Loucy (cell line): ENCODE measurements at regions not wholly inside any gene's neighbourhood (a gene's known extent, or its start where the extent isn't known, plus 50 kb on each side); places are given as distances from the start of the nearest gene placed in this dataset.

Experiments
- H2AFZ ChIP-seq: fragments of 200-600 bp; sonication (generic); 2 replicates; pipeline ENCODE4 v1.6.0; 2016; ENCODE audit warnings: antibody characterized with exemption, mild to moderate bottlenecking, low read length, moderate library complexity
- H3F3A ChIP-seq: fragments of 200-600 bp; 2 replicates; pipeline ENCODE4 v1.6.0; 2016; ENCODE audit warnings: antibody characterized with exemption, low read depth, mild to moderate bottlenecking
- H3K27me3 ChIP-seq: fragments of 200-600 bp; sonication (generic); 2 replicates; pipeline ENCODE4 v1.6.1; 2014; ENCODE audit warnings: low read length, mild to moderate bottlenecking; ENCODE audit not compliant: insufficient read depth, poor library complexity, severe bottlenecking
- H3K36me3 ChIP-seq: fragments of 200-600 bp; sonication (generic); 2 replicates; pipeline ENCODE4 v1.6.1; 2016; ENCODE audit warnings: low read length; ENCODE audit not compliant: insufficient read depth
- H3K4me1 ChIP-seq: fragments of 200-600 bp; sonication (generic); 2 replicates; pipeline ENCODE4 v1.5.1; 2014; ENCODE audit warnings: low read length, mild to moderate bottlenecking; ENCODE audit not compliant: insufficient read depth, poor library complexity, severe bottlenecking
- H3K4me2 ChIP-seq: fragments of 200-600 bp; sonication (generic); 2 replicates; pipeline ENCODE4 v1.6.0; 2014; ENCODE audit warnings: antibody characterized with exemption, low read length, low read depth, mild to moderate bottlenecking; ENCODE audit not compliant: poor library complexity, severe bottlenecking
- H3K4me3 ChIP-seq: fragments of 200-600 bp; sonication (generic); 2 replicates; pipeline ENCODE4 v1.5.1; 2014; ENCODE audit warnings: low read length, mild to moderate bottlenecking, mixed read lengths; ENCODE audit not compliant: poor library complexity, severe bottlenecking
- H3K79me2 ChIP-seq: fragments of 200-600 bp; sonication (generic); 2 replicates; pipeline ENCODE4 v1.6.1; 2014; ENCODE audit warnings: low read length; ENCODE audit not compliant: insufficient read depth
- H3K9ac ChIP-seq: fragments of 200-600 bp; sonication (generic); 2 replicates; pipeline ENCODE4 v1.6.0; 2014; ENCODE audit warnings: mild to moderate bottlenecking, low read depth, low read length, moderate library complexity; ENCODE audit not compliant: poor library complexity, severe bottlenecking
- H3K9me2 ChIP-seq: fragments of 200-600 bp; sonication (generic); replicated peaks from 2 replicates; pipeline ENCODE4 v1.6.1; 2016; ENCODE audit warnings: low read depth, low read length, mixed read lengths
- H3K9me3 ChIP-seq: fragments of 200-600 bp; sonication (generic); 2 replicates; pipeline ENCODE4 v1.6.1; 2014; ENCODE audit warnings: mild to moderate bottlenecking, antibody characterized with exemption, low read length, low read depth; ENCODE audit not compliant: insufficient read depth
- H4K20me1 ChIP-seq: fragments of 200-600 bp; sonication (generic); 2 replicates; pipeline ENCODE4 v1.6.0; 2014; ENCODE audit warnings: antibody characterized with exemption, low read length, mild to moderate bottlenecking; ENCODE audit not compliant: insufficient read depth, poor library complexity, severe bottlenecking
- CTCF ChIP-seq: fragments of 200-600 bp; sonication (generic); conservative IDR thresholded peaks from 2 replicates; pipeline ENCODE4 v1.5.1; 2014; ENCODE audit warnings: mild to moderate bottlenecking, antibody characterized with exemption, low read length
- EZH2phosphoT487 ChIP-seq: fragments of 200-600 bp; IDR thresholded peaks from 2 replicates; pipeline ENCODE4 v1.6.1; 2018; ENCODE audit warnings: antibody characterized with exemption, mild to moderate bottlenecking, moderate library complexity, borderline replicate concordance

- Histone ChIP-seq H3K4me3 (no peak overlapping the region), H3F3A (no peaks in the 10 kb centered on the region), H3K9me2 (no peaks in the 10 kb centered on the region), H4K20me1 (no peaks in the 10 kb centered on the region), H3K27me3 (no peaks in the 10 kb centered on the region), H3K79me2 (no peaks in the 10 kb centered on the region), H3K4me1 (peaks cover 17% of the 10 kb centered on the region), H3K4me2 (no peak overlapping the region), H2AFZ (no peak overlapping the region), H3K9me3 (no peaks in the 10 kb centered on the region), H3K36me3 (no peaks in the 10 kb centered on the region), H3K9ac (no peak overlapping the region)
- TF ChIP-seq CTCF (no peak), EZH2phosphoT487 (no peak)
Observed at GRCh38 chr15:21262851-21263425, 177.4 kb downstream of the POTEB3 start.

GRCh38 chr15:21261965-21262850 lies 178.1 kb downstream of the POTEB3 start:
- no peaks in the 10 kb centered on the region for H3K27me3 ChIP-seq
- no peak overlapping the region for H2AFZ ChIP-seq
- no peak overlapping the region for H3K4me2 ChIP-seq
- no peaks in the 10 kb centered on the region for H4K20me1 ChIP-seq
- H3K4me1 ChIP-seq = peaks cover 12% of the 10 kb centered on the region
- H3K36me3 ChIP-seq = no peaks in the 10 kb centered on the region
- H3K9me2 ChIP-seq = no peaks in the 10 kb centered on the region
- no peaks in the 10 kb centered on the region for H3K79me2 ChIP-seq
- no peak overlapping the region for H3K4me3 ChIP-seq
- H3K9me3 ChIP-seq = no peaks in the 10 kb centered on the region
- H3F3A ChIP-seq = no peaks in the 10 kb centered on the region
- H3K9ac ChIP-seq = no peak overlapping the region
- TF ChIP-seq EZH2phosphoT487 = no peak
- TF ChIP-seq CTCF = no peak

- no peaks in the 10 kb centered on the region for H3K9me2 ChIP-seq
- no peak overlapping the region for H3K4me3 ChIP-seq
- no peak for TF ChIP-seq CTCF
- TF ChIP-seq EZH2phosphoT487 = no peak
- no peak overlapping the region for H2AFZ ChIP-seq
- H3K9me3 ChIP-seq = no peaks in the 10 kb centered on the region
- H3K27me3 ChIP-seq = no peaks in the 10 kb centered on the region
- H3K79me2 ChIP-seq = no peaks in the 10 kb centered on the region
- no peak overlapping the region for H3K4me2 ChIP-seq
- peaks cover 7% of the 10 kb centered on the region for H3K4me1 ChIP-seq
- H3K36me3 ChIP-seq = no peaks in the 10 kb centered on the region
- H4K20me1 ChIP-seq = no peaks in the 10 kb centered on the region
- H3F3A ChIP-seq = no peaks in the 10 kb centered on the region
- H3K9ac ChIP-seq = no peak overlapping the region
Observed at GRCh38 chr15:21261396-21261964, 178.8 kb downstream of the POTEB3 start.
